Activated CD8-positive, alpha-beta T cell treated with anti-CD3 and anti-CD28 coated beads, Interleukin-2, amount 10 ng/mL, durations not matched to agents 7 days and 5 days (primary cell): ENCODE measurements at regions not wholly inside any gene's neighbourhood (a gene's known extent, or its start where the extent isn't known, plus 50 kb on each side); places are given as distances from the start of the nearest gene placed in this dataset.
A peak's percentile ranks its signal among the peaks of the same experiment; 100 is the strongest.
"Not testable (repeated sequence)": the region's sequence is repeated elsewhere in the genome, so short reads cannot be mapped to it uniquely, and the experiment has no call there.

Experiments used
- ATAC-seq: fragments of 150-1000 bp; cut with Tn5 transposase; one replicate; pipeline ENCODE4 v1.10.0; 2021; ENCODE audit warnings: moderate library complexity
- CTCF ChIA-PET: fragments of 350-600 bp; sonication (Branson Sonifier 250); formaldehyde crosslinking; loops from one replicate; lab custom pipeline; 2021; ENCODE audit warnings: antibody characterized with exemption; lab: Charles Lee
- POLR2A ChIA-PET: fragments of 350-600 bp; sonication (Branson Sonifier 250); formaldehyde crosslinking; loops from one replicate; lab custom pipeline; 2021; ENCODE audit warnings: antibody characterized with exemption; lab: Charles Lee
- DNase-seq: peaks from one replicate; pipeline ENCODE4 v3.0.0-alpha.2; 2020
- H3K27ac Mint-ChIP-seq: one replicate; pipeline ENCODE4 v1.8.0; 2021; ENCODE audit warnings: mild to moderate bottlenecking, mixed read lengths
- H3K27me3 Mint-ChIP-seq: one replicate; pipeline ENCODE4 v1.8.0; 2021; ENCODE audit warnings: low read depth, mixed read lengths
- H3K36me3 Mint-ChIP-seq: one replicate; pipeline ENCODE4 v1.8.0; 2021; ENCODE audit warnings: low read depth, mixed read lengths
- H3K4me1 Mint-ChIP-seq: one replicate; pipeline ENCODE4 v1.8.0; 2021; ENCODE audit warnings: low read depth, mixed read lengths
- H3K4me3 Mint-ChIP-seq: one replicate; pipeline ENCODE4 v1.8.0; 2021; ENCODE audit warnings: mild to moderate bottlenecking, mixed read lengths
- H3K9me3 Mint-ChIP-seq: one replicate; pipeline ENCODE4 v1.8.0; 2022; ENCODE audit warnings: mixed read lengths; ENCODE audit not compliant: insufficient read depth

- CTCF ChIA-PET, result interaction anchor here (0.6 to 1.4 kb wide), 3 partner anchors 253 to 339 kb away, joined by 3 read pairs; partner anchors contain the start of gene TRIB2
- peak; percentile 90 for ATAC-seq
- Mint-ChIP-seq H3K27me3 (no peaks in the 10 kb centered on the region), H3K9me3 (no peaks in the 10 kb centered on the region), H3K4me3 (peak overlapping the region; percentile 73), H3K27ac (peak overlapping the region; percentile 91), H3K36me3 (peaks cover 3% of the 10 kb centered on the region), H3K4me1 (peaks cover 35% of the 10 kb centered on the region)
- POLR2A ChIA-PET, result no interaction called here
- DNase-seq, result peak; percentile 81
Measured at GRCh38 chr2:12456293-12457106, 260.2 kb upstream of the TRIB2 start.

- Mint-ChIP-seq H3K27me3 (no peaks in the 10 kb centered on the region), H3K36me3 (peaks cover 3% of the 10 kb centered on the region), H3K4me1 (peaks cover 23% of the 10 kb centered on the region), H3K4me3 (no peak overlapping the region), H3K27ac (no peak overlapping the region), H3K9me3 (peaks cover 4% of the 10 kb centered on the region)
- ChIA-PET POLR2A (no interaction called here), CTCF (interaction anchor here (1.4 kb wide), 1 partner anchor 259 kb away, joined by 3 read pairs; the partner anchor contains the start of gene TRIB2)
- DNase-seq (no peak), ATAC-seq (no peak)
Measured at GRCh38 chr2:12457831-12458230, 258.9 kb upstream of the TRIB2 start.

GRCh38 chr2:12463189-12463588 lies 253.5 kb upstream of the TRIB2 start:
- Mint-ChIP-seq H3K4me3 (no peak overlapping the region), H3K36me3 (peaks cover 3% of the 10 kb centered on the region), H3K27ac (no peak overlapping the region), H3K4me1 (peaks cover 4% of the 10 kb centered on the region), H3K27me3 (no peaks in the 10 kb centered on the region), H3K9me3 (peaks cover 4% of the 10 kb centered on the region)
- CTCF ChIA-PET, result no interaction called here
- POLR2A ChIA-PET, result no interaction called here
- no peak for DNase-seq
- ATAC-seq, result no peak

GRCh38 chr2:12465631-12466135 lies 251.1 kb upstream of the TRIB2 start:
- DNase-seq (no peak), ATAC-seq (no peak)
- peaks cover 3% of the 10 kb centered on the region for H3K36me3 Mint-ChIP-seq
- H3K27ac Mint-ChIP-seq, result no peak overlapping the region
- peaks cover 4% of the 10 kb centered on the region for H3K4me1 Mint-ChIP-seq
- CTCF ChIA-PET, result no interaction called here
- no peak overlapping the region for H3K4me3 Mint-ChIP-seq
- peaks cover 4% of the 10 kb centered on the region for H3K9me3 Mint-ChIP-seq
- H3K27me3 Mint-ChIP-seq, result no peaks in the 10 kb centered on the region
- POLR2A ChIA-PET, result no interaction called here

GRCh38 chr2:12467303-12467702 lies 249.4 kb upstream of the TRIB2 start:
- ChIA-PET CTCF (no interaction called here), POLR2A (interaction anchor here (0.6 kb wide), 1 partner anchor 226 kb away, joined by 3 read pairs; no protein-coding TSS in a partner anchor)
- no peak overlapping the region for H3K27ac Mint-ChIP-seq
- peaks cover 4% of the 10 kb centered on the region for H3K4me1 Mint-ChIP-seq
- no peak overlapping the region for H3K4me3 Mint-ChIP-seq
- H3K9me3 Mint-ChIP-seq, result peaks cover 7% of the 10 kb centered on the region
- peaks cover 2% of the 10 kb centered on the region for H3K36me3 Mint-ChIP-seq
- no peaks in the 10 kb centered on the region for H3K27me3 Mint-ChIP-seq
- no peak for DNase-seq
- ATAC-seq, result no peak

- Mint-ChIP-seq H3K4me1 (peaks cover 4% of the 10 kb centered on the region), H3K4me3 (no peak overlapping the region), H3K27ac (no peak overlapping the region), H3K9me3 (peaks cover 15% of the 10 kb centered on the region), H3K27me3 (no peaks in the 10 kb centered on the region), H3K36me3 (peaks cover 4% of the 10 kb centered on the region)
- ChIA-PET POLR2A (no interaction called here), CTCF (no interaction called here)
- ATAC-seq (no peak), DNase-seq (no peak)
Measured at GRCh38 chr2:12469141-12469561, 247.6 kb upstream of the TRIB2 start.

- POLR2A ChIA-PET, H3K27ac Mint-ChIP-seq, DNase-seq, ATAC-seq, H3K36me3 Mint-ChIP-seq, H3K4me3 Mint-ChIP-seq, H3K4me1 Mint-ChIP-seq, H3K27me3 Mint-ChIP-seq: not testable (repeated sequence)
- peaks cover 18% of the 10 kb centered on the region for H3K9me3 Mint-ChIP-seq
- CTCF ChIA-PET, result interaction anchor here (1.4 kb wide), 1 partner anchor 244 kb away, joined by 4 read pairs; the partner anchor contains the start of gene TRIB2
Measured at GRCh38 chr2:12472265-12472664, 244.5 kb upstream of the TRIB2 start.

GRCh38 chr2:12478151-12479064 lies 238.3 kb upstream of the TRIB2 start:
- Mint-ChIP-seq H3K27me3 (no peaks in the 10 kb centered on the region), H3K4me1 (no peaks in the 10 kb centered on the region), H3K4me3 (no peak overlapping the region), H3K36me3 (peaks cover 3% of the 10 kb centered on the region), H3K9me3 (peaks cover 4% of the 10 kb centered on the region), H3K27ac (no peak overlapping the region)
- CTCF ChIA-PET, result no interaction called here
- no peak for DNase-seq
- POLR2A ChIA-PET, result no interaction called here
- no peak for ATAC-seq

- ChIA-PET POLR2A (no interaction called here), CTCF (no interaction called here)
- Mint-ChIP-seq H3K4me1 (no peaks in the 10 kb centered on the region), H3K4me3 (no peak overlapping the region), H3K27me3 (no peaks in the 10 kb centered on the region), H3K9me3 (peaks cover 4% of the 10 kb centered on the region), H3K27ac (no peak overlapping the region), H3K36me3 (peaks cover 3% of the 10 kb centered on the region)
- no peak for DNase-seq
- no peak for ATAC-seq
Measured at GRCh38 chr2:12479065-12479601, 237.6 kb upstream of the TRIB2 start.

- ChIA-PET POLR2A (no interaction called here), CTCF (interaction anchor here (0.8 kb wide), 1 partner anchor 47 kb away, joined by 3 read pairs; no protein-coding TSS in a partner anchor)
- H3K27me3 Mint-ChIP-seq, result no peaks in the 10 kb centered on the region
- ATAC-seq (no peak), DNase-seq (no peak)
- H3K27ac Mint-ChIP-seq, result no peak overlapping the region
- H3K4me3 Mint-ChIP-seq, result no peak overlapping the region
- peaks cover 10% of the 10 kb centered on the region for H3K36me3 Mint-ChIP-seq
- peaks cover 33% of the 10 kb centered on the region for H3K4me1 Mint-ChIP-seq
- peaks cover 7% of the 10 kb centered on the region for H3K9me3 Mint-ChIP-seq
Measured at GRCh38 chr2:12484536-12485115, 232.1 kb upstream of the TRIB2 start.
